Ishikawa (cell line): ENCODE measurements at regions not wholly inside any gene's neighbourhood (a gene's known extent, or its start where the extent isn't known, plus 50 kb on each side); places are given as distances from the start of the nearest gene placed in this dataset.

Experiments used
- CEBPB ChIP-seq: IDR thresholded peaks from 2 replicates; pipeline ENCODE4 v1.6.1; 2012
- EGR1 ChIP-seq: IDR thresholded peaks from 2 replicates; pipeline ENCODE4 v1.6.1; 2012
- EP300 ChIP-seq: IDR thresholded peaks from 2 replicates; pipeline ENCODE4 v1.6.1; 2012; ENCODE audit warnings: borderline replicate concordance
- FOXM1 ChIP-seq: IDR thresholded peaks from 2 replicates; pipeline ENCODE4 v1.6.1; 2012; ENCODE audit warnings: low read depth, borderline replicate concordance
- NFIC ChIP-seq: IDR thresholded peaks from 2 replicates; pipeline ENCODE4 v1.6.1; 2012
- TAF1 ChIP-seq: IDR thresholded peaks from 2 replicates; pipeline ENCODE4 v1.6.1; 2012; ENCODE audit warnings: low read depth, mild to moderate bottlenecking
- TEAD4 ChIP-seq: IDR thresholded peaks from 2 replicates; pipeline ENCODE4 v1.6.1; 2012
- TF ChIP-seq, protein P1 (sequence below): IDR thresholded peaks from 2 replicates; pipeline ENCODE4 v1.6.1; 2012; ENCODE audit warnings: low read depth, mild to moderate bottlenecking
- TF ChIP-seq, protein P2 (sequence below): IDR thresholded peaks from 2 replicates; pipeline ENCODE4 v1.6.1; 2012
- TF ChIP-seq, protein P3 (sequence below): IDR thresholded peaks from 2 replicates; pipeline ENCODE4 v1.6.1; 2012

DNA sequence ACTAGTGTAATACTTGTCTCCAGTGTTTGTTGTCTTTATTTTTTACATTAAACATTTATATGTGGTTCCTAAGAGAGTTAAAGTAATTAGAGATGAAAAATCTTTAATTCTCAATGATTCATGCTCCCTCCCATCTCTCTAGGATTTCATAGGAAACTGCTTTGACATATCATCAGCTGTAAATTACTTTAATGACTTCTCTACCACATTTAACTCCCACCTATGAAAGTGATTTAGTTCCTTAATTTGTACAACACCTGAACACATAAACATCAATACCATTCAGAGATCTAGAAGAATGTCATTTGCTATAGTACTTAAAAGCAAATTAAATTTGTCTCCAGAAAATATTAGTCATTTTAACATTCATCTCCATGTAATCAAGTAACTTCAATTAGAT is 524.2 kb upstream of the CHAC2 start:
- no peak for TF ChIP-seq EGR1
- no peak for TF ChIP-seq CEBPB
- TF ChIP-seq TAF1 = no peak
- TF ChIP-seq, protein P1, sequence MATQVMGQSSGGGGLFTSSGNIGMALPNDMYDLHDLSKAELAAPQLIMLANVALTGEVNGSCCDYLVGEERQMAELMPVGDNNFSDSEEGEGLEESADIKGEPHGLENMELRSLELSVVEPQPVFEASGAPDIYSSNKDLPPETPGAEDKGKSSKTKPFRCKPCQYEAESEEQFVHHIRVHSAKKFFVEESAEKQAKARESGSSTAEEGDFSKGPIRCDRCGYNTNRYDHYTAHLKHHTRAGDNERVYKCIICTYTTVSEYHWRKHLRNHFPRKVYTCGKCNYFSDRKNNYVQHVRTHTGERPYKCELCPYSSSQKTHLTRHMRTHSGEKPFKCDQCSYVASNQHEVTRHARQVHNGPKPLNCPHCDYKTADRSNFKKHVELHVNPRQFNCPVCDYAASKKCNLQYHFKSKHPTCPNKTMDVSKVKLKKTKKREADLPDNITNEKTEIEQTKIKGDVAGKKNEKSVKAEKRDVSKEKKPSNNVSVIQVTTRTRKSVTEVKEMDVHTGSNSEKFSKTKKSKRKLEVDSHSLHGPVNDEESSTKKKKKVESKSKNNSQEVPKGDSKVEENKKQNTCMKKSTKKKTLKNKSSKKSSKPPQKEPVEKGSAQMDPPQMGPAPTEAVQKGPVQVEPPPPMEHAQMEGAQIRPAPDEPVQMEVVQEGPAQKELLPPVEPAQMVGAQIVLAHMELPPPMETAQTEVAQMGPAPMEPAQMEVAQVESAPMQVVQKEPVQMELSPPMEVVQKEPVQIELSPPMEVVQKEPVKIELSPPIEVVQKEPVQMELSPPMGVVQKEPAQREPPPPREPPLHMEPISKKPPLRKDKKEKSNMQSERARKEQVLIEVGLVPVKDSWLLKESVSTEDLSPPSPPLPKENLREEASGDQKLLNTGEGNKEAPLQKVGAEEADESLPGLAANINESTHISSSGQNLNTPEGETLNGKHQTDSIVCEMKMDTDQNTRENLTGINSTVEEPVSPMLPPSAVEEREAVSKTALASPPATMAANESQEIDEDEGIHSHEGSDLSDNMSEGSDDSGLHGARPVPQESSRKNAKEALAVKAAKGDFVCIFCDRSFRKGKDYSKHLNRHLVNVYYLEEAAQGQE = no peak
- TF ChIP-seq NFIC = no peak
- TF ChIP-seq, protein P2, sequence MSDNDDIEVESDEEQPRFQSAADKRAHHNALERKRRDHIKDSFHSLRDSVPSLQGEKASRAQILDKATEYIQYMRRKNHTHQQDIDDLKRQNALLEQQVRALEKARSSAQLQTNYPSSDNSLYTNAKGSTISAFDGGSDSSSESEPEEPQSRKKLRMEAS = no peak
- no peak for TF ChIP-seq FOXM1
- no peak for TF ChIP-seq EP300
- no peak for TF ChIP-seq TEAD4
- TF ChIP-seq, protein P3, sequence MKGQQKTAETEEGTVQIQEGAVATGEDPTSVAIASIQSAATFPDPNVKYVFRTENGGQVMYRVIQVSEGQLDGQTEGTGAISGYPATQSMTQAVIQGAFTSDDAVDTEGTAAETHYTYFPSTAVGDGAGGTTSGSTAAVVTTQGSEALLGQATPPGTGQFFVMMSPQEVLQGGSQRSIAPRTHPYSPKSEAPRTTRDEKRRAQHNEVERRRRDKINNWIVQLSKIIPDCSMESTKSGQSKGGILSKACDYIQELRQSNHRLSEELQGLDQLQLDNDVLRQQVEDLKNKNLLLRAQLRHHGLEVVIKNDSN = no peak
